Psoas muscle (tissue), 7 donors: ENCODE measurements at regions not wholly inside any gene's neighbourhood (a gene's known extent, or its start where the extent isn't known, plus 50 kb on each side); places are given as distances from the start of the nearest gene placed in this dataset.

Experiments
- ATAC-seq, 4 donors: fragments of 200-7000 bp; cut with Tn5 transposase; one replicate each; pipeline ENCODE4 v1.9.1; 2020; ENCODE audit warnings: moderate library complexity in 3 of 4, mild to moderate bottlenecking in 2 of 4
- DNase-seq, 2 donors: peaks; one replicate each; pipeline ENCODE4 v3.0.0-alpha.2; 2020
- H3K27ac ChIP-seq: fragments of 200-600 bp; one replicate; pipeline ENCODE4 v1.8.0; 2022
- H3K27me3 ChIP-seq, 3 donors: fragments of 200-600 bp in 1 of 3; one replicate each; pipeline versions ENCODE4 v1.6.1 to v1.8.0; 2013 to 2022; ENCODE audit warnings: low read length in 2 of 3, mild to moderate bottlenecking in 2 of 3, moderate library complexity in 1 of 3; ENCODE audit not compliant: insufficient read depth in 3 of 3
- H3K36me3 ChIP-seq, 2 donors: fragments of 200-600 bp in 1 of 2; one replicate each; pipeline versions ENCODE4 v1.6.1 to v1.8.0; 2013 to 2022; ENCODE audit warnings: low read depth in 1 of 2, mild to moderate bottlenecking in 1 of 2, moderate library complexity in 1 of 2; ENCODE audit not compliant: insufficient read depth in 1 of 2
- H3K4me1 ChIP-seq: fragments of 200-600 bp; one replicate; pipeline ENCODE4 v1.8.0; 2022
- H3K4me3 ChIP-seq: fragments of 200-600 bp; one replicate; pipeline ENCODE4 v1.8.0; 2022; ENCODE audit warnings: mild to moderate bottlenecking
- H3K9me3 ChIP-seq: fragments of 200-600 bp; one replicate; pipeline ENCODE4 v1.8.0; 2022
- WGBS, 3 donors: extraction: QIAGEN DNeasy Blood & Tissue Kit; methylation state at CpG; one replicate each; pipeline versions ENCODE4 v1.1.6 to v1.1.7; 2013; 5-methylcytosine and 5-hydroxymethylcytosine counted together
- intact Hi-C, 2 donors: fragments of 100-400 bp; cut with DNase I; formaldehyde crosslinking; loops; one replicate each; pipeline versions ENCODE4 v1.11.0 to v1.14.2; 2022
- TF ChIP-seq, protein P1 (sequence below): fragments of 200-600 bp; IDR thresholded peaks from one replicate; pipeline ENCODE4 v1.8.0; 2022; ENCODE audit warnings: antibody characterized with exemption
- donor health status: healthy with polysubstance abuse.
- donor health status: DM: no; HTN: no; CAD: no; lungs with moderate emphysema.
- donor health status: Bipolar disorder and iron deficiency.
- donor health status: healthy.
- donor health status: DM: yes; HTN: yes; CAD: no.
- donor health status: DM: no; HTN: no; CAD: no.
- donor health status: DM: yes; HTN: yes; CAD: no.

DNA sequence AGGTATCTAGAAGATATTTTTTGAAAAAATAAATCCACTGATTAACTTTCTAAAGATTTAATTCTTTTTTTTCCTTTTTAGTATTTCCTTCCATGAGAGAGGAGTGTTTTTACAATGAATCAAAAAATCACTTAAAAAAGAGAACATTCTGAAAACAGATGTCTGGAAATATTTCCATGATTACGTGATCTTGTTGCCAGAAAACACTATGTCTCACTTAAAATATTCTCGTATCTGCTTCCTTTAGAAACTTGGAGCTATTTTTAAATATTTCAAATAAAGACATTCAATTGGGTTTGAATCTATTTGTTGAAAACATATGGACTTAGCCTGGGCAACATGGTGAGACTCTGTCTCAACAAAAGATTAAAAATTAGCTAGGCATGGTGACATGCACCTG is 232.8 kb upstream of the RASGEF1B start:
- Histone ChIP-seq H3K9me3 (no peaks in the 10 kb centered on the region), H3K4me1 (no peaks in the 10 kb centered on the region), H3K27ac (no peak overlapping the region), H3K27me3 (no peaks in the 10 kb centered on the region), H3K36me3 (no peaks in the 10 kb centered on the region), H3K4me3 (no peak overlapping the region)
- 17 to 31% (median 30%) methylated on average over 2 of the region's 2 CpGs for WGBS, 3 donors
- no peak for DNase-seq
- intact Hi-C loops: no loop called here
- ATAC-seq: no peak
- TF ChIP-seq, protein P1, sequence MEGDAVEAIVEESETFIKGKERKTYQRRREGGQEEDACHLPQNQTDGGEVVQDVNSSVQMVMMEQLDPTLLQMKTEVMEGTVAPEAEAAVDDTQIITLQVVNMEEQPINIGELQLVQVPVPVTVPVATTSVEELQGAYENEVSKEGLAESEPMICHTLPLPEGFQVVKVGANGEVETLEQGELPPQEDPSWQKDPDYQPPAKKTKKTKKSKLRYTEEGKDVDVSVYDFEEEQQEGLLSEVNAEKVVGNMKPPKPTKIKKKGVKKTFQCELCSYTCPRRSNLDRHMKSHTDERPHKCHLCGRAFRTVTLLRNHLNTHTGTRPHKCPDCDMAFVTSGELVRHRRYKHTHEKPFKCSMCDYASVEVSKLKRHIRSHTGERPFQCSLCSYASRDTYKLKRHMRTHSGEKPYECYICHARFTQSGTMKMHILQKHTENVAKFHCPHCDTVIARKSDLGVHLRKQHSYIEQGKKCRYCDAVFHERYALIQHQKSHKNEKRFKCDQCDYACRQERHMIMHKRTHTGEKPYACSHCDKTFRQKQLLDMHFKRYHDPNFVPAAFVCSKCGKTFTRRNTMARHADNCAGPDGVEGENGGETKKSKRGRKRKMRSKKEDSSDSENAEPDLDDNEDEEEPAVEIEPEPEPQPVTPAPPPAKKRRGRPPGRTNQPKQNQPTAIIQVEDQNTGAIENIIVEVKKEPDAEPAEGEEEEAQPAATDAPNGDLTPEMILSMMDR: no peak

DNA sequence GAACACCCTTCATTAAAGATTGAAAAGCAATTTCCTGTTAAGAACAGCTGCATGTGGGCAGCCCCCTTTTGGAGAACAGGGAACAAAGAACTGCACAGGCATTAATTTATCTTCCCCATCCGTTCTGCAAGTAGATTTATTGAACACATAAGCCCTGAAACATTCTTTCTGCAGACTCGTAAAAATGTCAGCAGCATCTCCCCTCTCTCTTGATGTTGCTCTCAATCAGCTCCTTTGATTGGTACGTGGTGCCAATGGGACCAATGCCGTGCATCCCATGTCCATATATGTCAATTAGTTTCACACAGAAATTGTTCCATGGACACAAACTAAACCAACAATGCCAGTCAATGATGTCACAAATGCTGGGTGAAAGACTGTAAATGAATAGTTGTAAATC is 228.5 kb upstream of the RASGEF1B start:
- TF ChIP-seq, protein P1: no peak
- DNase-seq (no peak), ATAC-seq (no peak)
- Histone ChIP-seq H3K36me3 (no peaks in the 10 kb centered on the region), H3K9me3 (no peaks in the 10 kb centered on the region), H3K4me1 (no peaks in the 10 kb centered on the region), H3K4me3 (no peak overlapping the region), H3K27me3 (no peaks in the 10 kb centered on the region), H3K27ac (no peak overlapping the region)
- WGBS, 3 donors: 49 to 55% (median 53%) methylated on average over 4 of the region's 4 CpGs
- intact Hi-C loops: no loop called here

DNA sequence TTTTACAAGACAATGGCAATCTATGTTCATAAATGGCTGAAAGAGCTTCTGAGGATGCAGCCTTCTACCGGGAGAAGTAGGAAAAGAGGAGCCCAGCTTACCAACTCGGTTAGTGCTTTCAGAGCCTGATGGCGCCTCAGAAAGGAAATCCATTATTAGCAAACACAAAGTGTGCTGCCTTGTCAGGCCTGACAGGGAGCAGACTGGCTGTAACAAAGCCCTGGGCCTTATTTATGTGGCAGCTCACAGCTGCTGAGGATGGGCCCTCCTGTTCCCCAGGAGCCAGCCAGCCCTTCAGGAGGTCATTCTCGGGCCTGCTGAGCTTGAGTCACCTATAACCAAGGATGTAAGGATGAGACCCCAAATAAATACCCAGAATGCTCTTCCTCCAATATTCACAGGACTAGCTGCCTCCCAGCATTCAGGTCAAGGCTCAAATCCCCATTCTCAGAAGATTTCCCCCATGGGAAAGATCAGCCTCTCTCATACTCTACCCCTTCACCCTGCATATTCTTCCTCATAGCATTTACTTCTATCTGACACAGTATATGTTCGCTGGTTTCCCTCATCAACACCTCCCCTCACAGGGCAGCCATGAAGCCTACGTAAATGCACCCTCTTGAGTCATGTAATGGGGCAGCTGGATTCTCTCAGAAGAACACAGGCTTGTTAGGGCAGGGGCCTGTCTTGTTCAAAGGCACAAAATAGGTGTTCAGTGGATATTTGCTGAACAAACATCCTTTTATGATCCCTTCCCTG is 227.0 kb upstream of the RASGEF1B start:
- H3K4me1 ChIP-seq: no peaks in the 10 kb centered on the region
- no peak overlapping the region for H3K4me3 ChIP-seq
- intact Hi-C loops: no loop called here
- no peaks in the 10 kb centered on the region for H3K9me3 ChIP-seq
- TF ChIP-seq, protein P1: no peak
- H3K36me3 ChIP-seq: no peaks in the 10 kb centered on the region
- ATAC-seq: no peak
- 72 to 78% (median 74%) methylated on average over 6 of the region's 6 CpGs for WGBS, 3 donors
- no peak for DNase-seq
- no peak overlapping the region for H3K27ac ChIP-seq
- H3K27me3 ChIP-seq: no peaks in the 10 kb centered on the region

DNA sequence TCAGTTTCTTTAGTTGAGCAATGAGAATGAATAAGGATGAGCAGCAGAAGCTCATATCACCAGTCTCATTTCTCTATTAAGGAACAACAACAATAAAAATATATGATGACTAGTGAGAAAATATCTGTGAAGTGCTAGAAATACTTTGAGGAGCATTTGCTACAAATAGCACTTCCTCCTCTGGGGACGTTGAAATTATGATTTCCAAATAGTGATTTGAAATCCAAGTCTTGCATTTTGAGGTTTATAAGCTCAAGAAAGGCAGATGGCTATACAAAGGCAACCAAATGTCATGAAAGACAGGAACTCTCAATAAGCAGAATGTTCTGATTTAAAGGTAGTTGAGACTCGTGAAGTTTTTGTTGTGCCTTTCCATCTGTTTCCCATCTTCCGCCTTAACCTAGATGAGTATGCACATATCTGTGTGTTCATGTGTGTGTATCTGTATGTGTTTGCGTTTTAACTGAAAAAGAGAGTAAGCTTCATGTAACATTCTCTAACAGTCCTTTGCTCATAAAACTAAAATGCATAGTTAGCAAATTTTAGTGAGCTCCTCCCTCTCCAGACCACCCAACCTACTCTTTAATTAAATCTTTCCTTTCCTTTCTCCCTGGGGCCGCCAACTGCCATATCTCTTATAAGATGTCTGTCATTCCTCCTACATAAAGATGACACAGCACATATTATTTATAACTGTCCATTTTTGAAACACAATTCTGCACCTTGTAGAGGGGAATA is 222.6 kb upstream of the RASGEF1B start:
- H3K36me3 ChIP-seq: no peaks in the 10 kb centered on the region
- no peak overlapping the region for H3K27ac ChIP-seq
- no peaks in the 10 kb centered on the region for H3K9me3 ChIP-seq
- WGBS, 3 donors: 66 to 78% (median 75%) methylated on average over 5 of the region's 5 CpGs
- no peak overlapping the region for H3K4me3 ChIP-seq
- intact Hi-C loops: no loop called here
- no peaks in the 10 kb centered on the region for H3K27me3 ChIP-seq
- ATAC-seq (no peak), DNase-seq (no peak)
- H3K4me1 ChIP-seq: no peaks in the 10 kb centered on the region
- TF ChIP-seq, protein P1: no peak
